Mucosa of rectum (tissue), 2 donors: ENCODE measurements at regions not wholly inside any gene's neighbourhood (a gene's known extent, or its start where the extent isn't known, plus 50 kb on each side); places are given as distances from the start of the nearest gene placed in this dataset.

Source experiments
- H3K27ac ChIP-seq, 2 donors: one replicate each; pipeline ENCODE4 v1.7.0; 2013; ENCODE audit warnings: inconsistent platforms in 2 of 2, low read depth in 2 of 2, low read length in 2 of 2
- H3K27me3 ChIP-seq, 2 donors: one replicate each; pipeline ENCODE4 v1.7.0; 2013; ENCODE audit warnings: low read length in 2 of 2; ENCODE audit not compliant: control insufficient read depth in 2 of 2, insufficient read depth in 2 of 2
- H3K36me3 ChIP-seq, 2 donors: one replicate each; pipeline ENCODE4 v1.7.0; 2013; ENCODE audit warnings: low read length in 2 of 2; ENCODE audit not compliant: control insufficient read depth in 2 of 2, insufficient read depth in 2 of 2
- H3K4me1 ChIP-seq, 2 donors: one replicate each; pipeline ENCODE4 v1.7.0; 2013; ENCODE audit warnings: low read length in 2 of 2, mild to moderate bottlenecking in 1 of 2; ENCODE audit not compliant: control insufficient read depth in 2 of 2, insufficient read depth in 2 of 2
- H3K4me3 ChIP-seq, 2 donors: one replicate each; pipeline ENCODE4 v1.7.0; 2013; ENCODE audit warnings: low read length in 2 of 2
- H3K9ac ChIP-seq, 2 donors: one replicate each; pipeline ENCODE4 v1.7.0; 2013; ENCODE audit warnings: low read length in 2 of 2, low read depth in 1 of 2, mild to moderate bottlenecking in 1 of 2
- H3K9me3 ChIP-seq, 2 donors: one replicate each; pipeline ENCODE4 v1.7.0; 2013; ENCODE audit warnings: low read length in 2 of 2; ENCODE audit not compliant: control insufficient read depth in 2 of 2
- donor health status: healthy.
- donor health status: Normal muscosa, but diverticular disease.

- Histone ChIP-seq H3K9me3 (peaks cover 0 to 7% of the 10 kb centered on the region in 2 donors), H3K36me3 (no peaks in the 10 kb centered on the region), H3K4me3 (no peak overlapping the region), H3K27ac (no peak overlapping the region), H3K27me3 (no peaks in the 10 kb centered on the region), H3K4me1 (no peaks in the 10 kb centered on the region), H3K9ac (no peak overlapping the region)
Observed at GRCh38 chr15:95814908-95815307, 515.6 kb upstream of the NR2F2 start.

- Histone ChIP-seq H3K36me3 (no peaks in the 10 kb centered on the region), H3K27ac (no peak overlapping the region), H3K9me3 (peaks cover 0 to 7% of the 10 kb centered on the region in 2 donors), H3K4me3 (no peak overlapping the region), H3K9ac (no peak overlapping the region), H3K27me3 (no peaks in the 10 kb centered on the region), H3K4me1 (no peaks in the 10 kb centered on the region)
Observed at GRCh38 chr15:95816591-95816990, 513.9 kb upstream of the NR2F2 start.

GRCh38 chr15:95822961-95823360 lies 507.5 kb upstream of the NR2F2 start:
- Histone ChIP-seq H3K27ac (no peak overlapping the region), H3K36me3 (no peaks in the 10 kb centered on the region), H3K4me3 (no peak overlapping the region), H3K4me1 (no peaks in the 10 kb centered on the region), H3K9me3 (no peaks in the 10 kb centered on the region), H3K9ac (no peak overlapping the region), H3K27me3 (no peaks in the 10 kb centered on the region)

- H3K9ac ChIP-seq, result no peak overlapping the region
- H3K9me3 ChIP-seq, result no peaks in the 10 kb centered on the region
- H3K4me1 ChIP-seq, result no peaks in the 10 kb centered on the region
- no peak overlapping the region for H3K27ac ChIP-seq
- H3K4me3 ChIP-seq, result no peak overlapping the region
- H3K36me3 ChIP-seq, result no peaks in the 10 kb centered on the region
- H3K27me3 ChIP-seq, result no peaks in the 10 kb centered on the region
Observed at GRCh38 chr15:95825208-95825607, 505.3 kb upstream of the NR2F2 start.

- Histone ChIP-seq H3K27me3 (no peaks in the 10 kb centered on the region), H3K27ac (no peak overlapping the region), H3K4me1 (no peaks in the 10 kb centered on the region), H3K9me3 (no peaks in the 10 kb centered on the region), H3K9ac (no peak overlapping the region), H3K4me3 (no peak overlapping the region), H3K36me3 (no peaks in the 10 kb centered on the region)
Observed at GRCh38 chr15:95825671-95826411, 504.7 kb upstream of the NR2F2 start.

GRCh38 chr15:95826412-95827195 lies 503.9 kb upstream of the NR2F2 start:
- H3K9me3 ChIP-seq, result no peaks in the 10 kb centered on the region
- H3K9ac ChIP-seq, result no peak overlapping the region
- H3K36me3 ChIP-seq, result no peaks in the 10 kb centered on the region
- no peak overlapping the region for H3K27ac ChIP-seq
- no peaks in the 10 kb centered on the region for H3K4me1 ChIP-seq
- H3K4me3 ChIP-seq, result no peak overlapping the region
- H3K27me3 ChIP-seq, result no peaks in the 10 kb centered on the region

- no peaks in the 10 kb centered on the region for H3K36me3 ChIP-seq
- no peak overlapping the region for H3K4me3 ChIP-seq
- no peaks in the 10 kb centered on the region for H3K9me3 ChIP-seq
- H3K27me3 ChIP-seq, result no peaks in the 10 kb centered on the region
- H3K27ac ChIP-seq, result no peak overlapping the region
- H3K9ac ChIP-seq, result no peak overlapping the region
- H3K4me1 ChIP-seq, result no peaks in the 10 kb centered on the region
Observed at GRCh38 chr15:95829062-95829461, 501.4 kb upstream of the NR2F2 start.

GRCh38 chr15:95830281-95830680 lies 500.2 kb upstream of the NR2F2 start:
- Histone ChIP-seq H3K4me3 (no peak overlapping the region), H3K9ac (no peak overlapping the region), H3K4me1 (no peaks in the 10 kb centered on the region), H3K9me3 (no peaks in the 10 kb centered on the region), H3K36me3 (no peaks in the 10 kb centered on the region), H3K27ac (no peak overlapping the region), H3K27me3 (no peaks in the 10 kb centered on the region)

- no peaks in the 10 kb centered on the region for H3K36me3 ChIP-seq
- H3K27me3 ChIP-seq, result no peaks in the 10 kb centered on the region
- H3K4me1 ChIP-seq, result no peaks in the 10 kb centered on the region
- H3K9me3 ChIP-seq, result no peaks in the 10 kb centered on the region
- H3K4me3 ChIP-seq, result no peak overlapping the region
- H3K27ac ChIP-seq, result no peak overlapping the region
- H3K9ac ChIP-seq, result no peak overlapping the region
Observed at GRCh38 chr15:95832668-95833067, 497.8 kb upstream of the NR2F2 start.

GRCh38 chr15:95834028-95834804 lies 496.3 kb upstream of the NR2F2 start:
- Histone ChIP-seq H3K9ac (no peak overlapping the region), H3K4me3 (no peak overlapping the region), H3K27me3 (no peaks in the 10 kb centered on the region), H3K36me3 (no peaks in the 10 kb centered on the region), H3K27ac (no peak overlapping the region), H3K9me3 (no peaks in the 10 kb centered on the region), H3K4me1 (no peaks in the 10 kb centered on the region)
